DND-41 (cell line): ENCODE measurements at regions not wholly inside any gene's neighbourhood (a gene's known extent, or its start where the extent isn't known, plus 50 kb on each side); places are given as distances from the start of the nearest gene placed in this dataset.

ENCODE experiments used
- ATAC-seq: fragments of 200-7000 bp; cut with Tn5 transposase; 3 replicates; pipeline ENCODE4 v1.9.1; 2021; ENCODE audit warnings: low read depth; ENCODE audit not compliant: insufficient read depth
- DNase-seq: peaks from one replicate; pipeline ENCODE4 v3.0.0-alpha.2; 2020
- H2AFZ ChIP-seq: 2 replicates; pipeline ENCODE4 v1.6.0; 2012; ENCODE audit warnings: low read depth, low read length
- H3K27ac ChIP-seq: 2 replicates; pipeline ENCODE4 v1.5.1; 2012; ENCODE audit warnings: low read length, inconsistent platforms
- H3K27me3 ChIP-seq: fragments of 200-600 bp; sonication (generic); 2 replicates; pipeline ENCODE4 v1.6.0; 2012; ENCODE audit warnings: low read length, mild to moderate bottlenecking, inconsistent platforms; ENCODE audit not compliant: insufficient read depth, poor library complexity
- H3K36me3 ChIP-seq: 2 replicates; pipeline ENCODE4 v1.5.1; 2012; ENCODE audit warnings: low read length, inconsistent platforms; ENCODE audit not compliant: insufficient read depth
- H3K4me1 ChIP-seq: 2 replicates; pipeline ENCODE4 v1.5.1; 2012; ENCODE audit warnings: mild to moderate bottlenecking, low read length; ENCODE audit not compliant: insufficient read depth
- H3K4me2 ChIP-seq: 2 replicates; pipeline ENCODE4 v1.6.0; 2012; ENCODE audit warnings: mild to moderate bottlenecking, moderate library complexity, low read length, inconsistent platforms; ENCODE audit not compliant: insufficient read depth
- H3K4me3 ChIP-seq, 2 experiments: fragments of 200-600 bp in 1 of 2; shearing (Covaris generic) in 1 of 2; 2 replicates each; pipeline ENCODE4 v1.5.1; 2012 to 2016; ENCODE audit warnings: inconsistent platforms in 2 of 2, low read length in 2 of 2, mild to moderate bottlenecking in 2 of 2, low read depth in 1 of 2, moderate library complexity in 1 of 2
- H3K79me2 ChIP-seq: 2 replicates; pipeline ENCODE4 v1.6.0; 2012; ENCODE audit warnings: low read length, inconsistent platforms; ENCODE audit not compliant: insufficient read depth
- H3K9ac ChIP-seq: 2 replicates; pipeline ENCODE4 v1.6.0; 2012; ENCODE audit warnings: low read depth, mild to moderate bottlenecking, inconsistent platforms, low read length, moderate library complexity
- H3K9me3 ChIP-seq: 2 replicates; pipeline ENCODE4 v1.5.1; 2012; ENCODE audit warnings: low read length, moderate library complexity, mild to moderate bottlenecking, inconsistent platforms; ENCODE audit not compliant: insufficient read depth, severe bottlenecking
- H4K20me1 ChIP-seq: 2 replicates; pipeline ENCODE4 v1.6.0; 2012; ENCODE audit warnings: low read length; ENCODE audit not compliant: insufficient read depth
- EZH2 ChIP-seq: IDR thresholded peaks from 3 replicates; pipeline ENCODE4 v1.6.1; 2012; ENCODE audit warnings: borderline replicate concordance, low read depth, mild to moderate bottlenecking, moderate library complexity, low read length, inconsistent platforms; ENCODE audit not compliant: severe bottlenecking
- TF ChIP-seq, protein P1 (sequence below): IDR thresholded peaks from 2 replicates; pipeline ENCODE4 v1.5.1; 2012; ENCODE audit warnings: borderline replicate concordance, low read length, moderate library complexity, mild to moderate bottlenecking; ENCODE audit not compliant: poor library complexity, severe bottlenecking; ENCODE audit errors: extremely low read depth

DNA sequence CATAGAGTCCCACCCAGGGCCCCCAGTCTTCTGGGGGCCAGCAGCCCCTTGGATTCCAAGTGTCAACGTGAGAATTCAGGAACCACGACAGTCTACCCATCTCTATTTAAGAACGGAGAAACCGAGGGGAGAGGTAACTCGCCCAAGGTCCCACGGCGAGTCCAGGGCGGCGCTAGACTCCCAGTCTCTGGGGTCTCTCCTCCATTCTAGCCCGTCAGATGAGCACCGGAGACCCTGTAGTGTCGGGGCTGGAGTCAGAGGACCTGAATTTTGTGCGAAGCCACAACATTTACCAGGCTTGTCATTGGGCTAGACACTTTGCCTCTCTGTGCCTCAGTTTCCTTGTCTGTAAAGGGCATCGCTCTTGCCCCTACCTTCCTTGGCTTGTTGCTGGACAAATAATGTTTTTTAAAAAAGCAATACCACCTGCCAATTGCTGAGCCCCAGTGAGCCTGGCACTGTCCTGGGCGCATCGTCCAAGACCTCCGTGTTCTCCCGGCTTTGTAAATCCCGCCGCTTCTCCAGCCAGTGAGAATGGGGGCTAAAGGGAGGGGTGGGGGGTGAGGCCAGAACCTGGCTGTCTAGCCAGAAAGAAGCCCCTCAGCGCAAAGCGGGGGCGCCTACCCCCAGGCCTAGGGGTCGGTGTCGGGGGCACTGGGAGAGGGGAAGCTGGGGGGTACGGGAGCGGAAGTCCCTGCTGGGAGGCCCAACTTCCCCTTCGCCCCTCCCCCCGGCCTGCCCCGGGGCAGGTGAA is 91.7 kb downstream of the NCR2 start:
- Histone ChIP-seq H3K36me3 (no peaks in the 10 kb centered on the region), H3K4me2 (no peak overlapping the region), H3K27me3 (no peaks in the 10 kb centered on the region), H3K4me3 (no peak overlapping the region), H3K4me1 (peaks cover 17% of the 10 kb centered on the region), H3K79me2 (no peaks in the 10 kb centered on the region), H2AFZ (no peak overlapping the region), H3K9me3 (no peaks in the 10 kb centered on the region), H3K27ac (no peak overlapping the region), H3K9ac (no peak overlapping the region), H4K20me1 (no peaks in the 10 kb centered on the region)
- DNase-seq (no peak), ATAC-seq (no peak)
- TF ChIP-seq, protein P1, sequence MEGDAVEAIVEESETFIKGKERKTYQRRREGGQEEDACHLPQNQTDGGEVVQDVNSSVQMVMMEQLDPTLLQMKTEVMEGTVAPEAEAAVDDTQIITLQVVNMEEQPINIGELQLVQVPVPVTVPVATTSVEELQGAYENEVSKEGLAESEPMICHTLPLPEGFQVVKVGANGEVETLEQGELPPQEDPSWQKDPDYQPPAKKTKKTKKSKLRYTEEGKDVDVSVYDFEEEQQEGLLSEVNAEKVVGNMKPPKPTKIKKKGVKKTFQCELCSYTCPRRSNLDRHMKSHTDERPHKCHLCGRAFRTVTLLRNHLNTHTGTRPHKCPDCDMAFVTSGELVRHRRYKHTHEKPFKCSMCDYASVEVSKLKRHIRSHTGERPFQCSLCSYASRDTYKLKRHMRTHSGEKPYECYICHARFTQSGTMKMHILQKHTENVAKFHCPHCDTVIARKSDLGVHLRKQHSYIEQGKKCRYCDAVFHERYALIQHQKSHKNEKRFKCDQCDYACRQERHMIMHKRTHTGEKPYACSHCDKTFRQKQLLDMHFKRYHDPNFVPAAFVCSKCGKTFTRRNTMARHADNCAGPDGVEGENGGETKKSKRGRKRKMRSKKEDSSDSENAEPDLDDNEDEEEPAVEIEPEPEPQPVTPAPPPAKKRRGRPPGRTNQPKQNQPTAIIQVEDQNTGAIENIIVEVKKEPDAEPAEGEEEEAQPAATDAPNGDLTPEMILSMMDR: no peak
- no peak for TF ChIP-seq EZH2

DNA sequence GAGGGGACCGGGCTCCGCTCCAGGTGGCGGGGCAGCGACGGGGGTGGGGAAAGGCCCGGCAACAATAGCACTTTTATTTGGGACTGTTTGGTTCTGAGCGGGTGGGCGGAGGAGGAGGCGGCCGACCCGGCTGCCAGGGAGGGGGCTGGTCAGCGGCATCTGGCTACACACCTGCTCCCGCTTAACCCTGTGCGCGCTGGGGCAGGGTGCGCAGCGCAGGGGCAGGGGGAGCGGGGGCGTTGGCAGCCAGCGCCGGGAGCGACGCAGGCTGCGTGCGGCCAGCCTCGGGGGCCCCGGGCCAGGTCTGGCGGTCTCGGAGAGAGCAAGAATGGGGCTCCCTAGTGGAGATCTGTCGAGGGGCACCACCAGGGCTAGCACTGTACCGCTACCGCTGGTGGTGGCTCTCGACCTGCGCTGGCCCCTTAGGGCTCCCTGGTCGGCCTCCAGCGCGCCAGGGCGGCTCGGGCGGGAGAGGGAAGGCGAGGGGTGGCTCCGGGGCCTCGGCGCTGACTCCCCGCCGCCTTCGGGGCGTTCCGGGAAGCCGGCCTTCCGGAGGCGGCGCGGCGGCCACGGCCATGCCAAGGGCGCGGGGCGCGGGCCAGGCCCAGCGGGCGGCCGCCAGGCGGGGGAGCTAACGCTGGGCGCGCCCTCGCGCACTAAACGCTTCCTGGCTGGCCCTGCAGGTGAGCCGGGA is 92.4 kb downstream of the NCR2 start:
- H3K36me3 ChIP-seq: no peaks in the 10 kb centered on the region
- H3K4me1 ChIP-seq: peaks cover 17% of the 10 kb centered on the region
- H3K27me3 ChIP-seq: no peaks in the 10 kb centered on the region
- H3K27ac ChIP-seq: no peak overlapping the region
- no peaks in the 10 kb centered on the region for H4K20me1 ChIP-seq
- H3K4me2 ChIP-seq: no peak overlapping the region
- no peak for TF ChIP-seq EZH2
- TF ChIP-seq, protein P1: no peak
- DNase-seq (no peak), ATAC-seq (no peak)
- no peak overlapping the region for H3K4me3 ChIP-seq
- H3K9ac ChIP-seq: no peak overlapping the region
- H3K9me3 ChIP-seq: no peaks in the 10 kb centered on the region
- H3K79me2 ChIP-seq: no peaks in the 10 kb centered on the region
- H2AFZ ChIP-seq: no peak overlapping the region

GRCh38 chr6:41428336-41428995 is 93.1 kb downstream of the NCR2 start:
- no peak overlapping the region for H3K9ac ChIP-seq
- no peaks in the 10 kb centered on the region for H3K9me3 ChIP-seq
- no peak overlapping the region for H3K27ac ChIP-seq
- H3K27me3 ChIP-seq: no peaks in the 10 kb centered on the region
- H2AFZ ChIP-seq: no peak overlapping the region
- no peaks in the 10 kb centered on the region for H3K36me3 ChIP-seq
- H3K4me3 ChIP-seq: no peak overlapping the region
- ATAC-seq (no peak), DNase-seq (no peak)
- H4K20me1 ChIP-seq: no peaks in the 10 kb centered on the region
- H3K4me2 ChIP-seq: no peak overlapping the region
- H3K4me1 ChIP-seq: peaks cover 17% of the 10 kb centered on the region
- no peaks in the 10 kb centered on the region for H3K79me2 ChIP-seq
- TF ChIP-seq, protein P1: no peak
- TF ChIP-seq EZH2: no peak
